Heart left ventricle (tissue), 16 donors: ENCODE measurements at regions not wholly inside any gene's neighbourhood (a gene's known extent, or its start where the extent isn't known, plus 50 kb on each side); places are given as distances from the start of the nearest gene placed in this dataset.

Experiments
- ATAC-seq, 4 donors: fragments of 200-7000 bp; cut with Tn5 transposase; one replicate each; pipeline ENCODE4 v1.9.1; 2020 to 2022; ENCODE audit warnings: moderate library complexity in 4 of 4, mild to moderate bottlenecking in 3 of 4, moderate number of reproducible peaks in 1 of 4
- DNase-seq, 5 donors: peaks; one replicate each; pipeline ENCODE4 v3.0.0-alpha.2; 2020
- H3K27ac ChIP-seq, 12 donors: fragments of 200-600 bp; sonication (generic) in 4 of 12; one replicate each; pipeline versions ENCODE4 v1.5.0 to v1.8.0; 2016 to 2022; ENCODE audit warnings: mild to moderate bottlenecking in 2 of 12
- H3K27me3 ChIP-seq, 9 donors: fragments of 200-600 bp; sonication (generic) in 2 of 9; one replicate each; pipeline versions ENCODE4 v1.5.1 to v1.8.0; 2016 to 2022; ENCODE audit warnings: mild to moderate bottlenecking in 3 of 9
- H3K36me3 ChIP-seq, 9 donors: fragments of 200-600 bp; sonication (generic) in 2 of 9; one replicate each; pipeline versions ENCODE4 v1.5.0 to v1.8.0; 2018 to 2022; ENCODE audit warnings: mild to moderate bottlenecking in 2 of 9
- H3K4me1 ChIP-seq, 12 donors: fragments of 200-600 bp; sonication (generic) in 4 of 12; one replicate each; pipeline versions ENCODE4 v1.5.0 to v1.8.0; 2016 to 2022; ENCODE audit warnings: mild to moderate bottlenecking in 3 of 12
- H3K4me3 ChIP-seq, 12 donors: fragments of 200-600 bp; sonication (generic) in 4 of 12; one replicate each; pipeline versions ENCODE4 v1.5.0 to v1.8.0; 2017 to 2022; ENCODE audit warnings: mild to moderate bottlenecking in 9 of 12, moderate library complexity in 4 of 12
- H3K9me3 ChIP-seq, 12 donors: fragments of 200-600 bp; sonication (generic) in 4 of 12; one replicate each; pipeline versions ENCODE4 v1.5.0 to v1.8.0; 2016 to 2022; ENCODE audit warnings: mild to moderate bottlenecking in 1 of 12
- CTCF ChIP-seq, 12 donors: fragments of 200-600 bp; sonication (generic) in 4 of 12; IDR thresholded peaks; one replicate each; pipeline versions ENCODE4 v1.5.0 to v1.8.0; 2018 to 2022; ENCODE audit warnings: antibody characterized with exemption in 12 of 12, mild to moderate bottlenecking in 5 of 12
- POLR2A ChIP-seq, 2 donors: fragments of 450-650 bp; IDR thresholded peaks; one replicate each; pipeline ENCODE4 v1.6.1; 2017; ENCODE audit warnings: antibody characterized with exemption in 2 of 2, mild to moderate bottlenecking in 2 of 2, moderate library complexity in 2 of 2
- WGBS, 4 donors: extraction: QIAGEN DNeasy Blood & Tissue Kit in 2 of 4; methylation state at CpG; one replicate each; pipeline versions ENCODE4 v1.1.5 to v1.1.7; 2013 to 2018; 5-methylcytosine and 5-hydroxymethylcytosine counted together
- intact Hi-C, 10 donors: fragments of 100-400 bp; cut with DNase I; formaldehyde crosslinking; loops; one replicate each; pipeline versions ENCODE4 v1.11.1 to v1.14.2; 2022
- donor health status: ischemic (EF 13 %, LVEDD 7.1; RV severe dilation, severe dysfunction).
- donor health status: healthy with polysubstance abuse.
- donor health status: DM: no; HTN: yes; CAD: no.
- donor health status: DM: no; HTN: no; CAD: no.
- donor health status: ischemic (EF 25% LVEDD 6.9; RV normal size, moderate dysfunction).
- donor health status: ischemic (EF 25% LVEDD 5.7; RV mildly dilated, moderate dysfunction).
- donor health status: healthy.
- donor health status: DM: yes; HTN: yes; CAD: no.
- donor health status: ischemic (EF 35%, LVEDD 5.7; RV mildly dilated, moderate dysfunction).
- donor health status: nonischemic (EF 11% LVEDD 7.7; RV severe dilation, severe dysfunction).
- donor health status: DM: yes; HTN: yes; CAD: no.
- donor health status: PGD.
- donor health status: ischemic (EF 29% LVEDD 5.4; RV normal size, mild dysfunction).
- donor health status: nonischemic (EF 23%, LVEDD 6.1; RV moderate dilation, normal function).

GRCh38 chr3:176190755-176191154, 1006.5 kb downstream of the TBL1XR1 start:
- Histone ChIP-seq H3K9me3 (peaks cover 0 to 19% (median 2%) of the 10 kb centered on the region in 12 donors), H3K27ac (no peak overlapping the region), H3K4me3 (no peak overlapping the region), H3K36me3 (no peaks in the 10 kb centered on the region), H3K4me1 (peaks cover 0 to 8% (median 0%) of the 10 kb centered on the region in 12 donors), H3K27me3 (no peaks in the 10 kb centered on the region)
- DNase-seq (no peak), ATAC-seq (no peak)
- TF ChIP-seq POLR2A (IDR thresholded peaks at IDR 0.05) = no peak
- TF ChIP-seq CTCF (IDR thresholded peaks at IDR 0.05) = no peak
- intact Hi-C loops = no loop called here

GRCh38 chr3:176183181-176183580, 1014.1 kb downstream of the TBL1XR1 start:
- no peak for ATAC-seq
- DNase-seq = no peak
- peaks cover 0 to 8% (median 0%) of the 10 kb centered on the region in 12 donors for H3K9me3 ChIP-seq
- no peaks in the 10 kb centered on the region for H3K27me3 ChIP-seq
- TF ChIP-seq POLR2A (IDR thresholded peaks at IDR 0.05) = no peak
- TF ChIP-seq CTCF (IDR thresholded peaks at IDR 0.05) = no peak
- intact Hi-C loops = no loop called here
- H3K4me3 ChIP-seq = no peak overlapping the region
- H3K27ac ChIP-seq = no peak overlapping the region
- no peaks in the 10 kb centered on the region for H3K36me3 ChIP-seq
- WGBS, 4 donors = 0 to 74% (median 30%) methylated on average over 1 of the region's 1 CpG
- H3K4me1 ChIP-seq = no peaks in the 10 kb centered on the region

- intact Hi-C loops = no loop called here
- H3K36me3 ChIP-seq = no peaks in the 10 kb centered on the region
- ATAC-seq (no peak), DNase-seq (no peak)
- TF ChIP-seq POLR2A (IDR thresholded peaks at IDR 0.05) = no peak
- TF ChIP-seq CTCF (IDR thresholded peaks at IDR 0.05) = no peak
- H3K4me1 ChIP-seq = no peaks in the 10 kb centered on the region
- WGBS, 4 donors = 90 to 95% (median 95%) methylated on average over 6 of the region's 6 CpGs
- no peak overlapping the region for H3K4me3 ChIP-seq
- H3K27ac ChIP-seq = no peak overlapping the region
- H3K9me3 ChIP-seq = no peaks in the 10 kb centered on the region
- no peaks in the 10 kb centered on the region for H3K27me3 ChIP-seq
Observed at GRCh38 chr3:176174060-176174459, 1023.2 kb downstream of the TBL1XR1 start.

- no peak overlapping the region for H3K4me3 ChIP-seq
- ATAC-seq = no peak
- H3K4me1 ChIP-seq = no peaks in the 10 kb centered on the region
- WGBS, 4 donors = 80 to 98% (median 93%) methylated on average over 1 of the region's 1 CpG
- H3K36me3 ChIP-seq = no peaks in the 10 kb centered on the region
- no peak for DNase-seq
- H3K27me3 ChIP-seq = no peaks in the 10 kb centered on the region
- TF ChIP-seq CTCF (IDR thresholded peaks at IDR 0.05) = no peak
- no peak for TF ChIP-seq POLR2A (IDR thresholded peaks at IDR 0.05)
- peaks cover 0 to 5% (median 0%) of the 10 kb centered on the region in 12 donors for H3K9me3 ChIP-seq
- no peak overlapping the region for H3K27ac ChIP-seq
- intact Hi-C loops = no loop called here
Observed at GRCh38 chr3:176172492-176172891, 1024.8 kb downstream of the TBL1XR1 start.
